Glutamatergic neuron (in vitro differentiated cells): ENCODE measurements at regions not wholly inside any gene's neighbourhood (a gene's known extent, or its start where the extent isn't known, plus 50 kb on each side); places are given as distances from the start of the nearest gene placed in this dataset.

Experiments
- DNase-seq: peaks from one replicate; pipeline ENCODE4 v3.0.0; 2022
- H3K27ac Mint-ChIP-seq: one replicate; pipeline ENCODE4 v1.8.0; 2020; ENCODE audit warnings: mild to moderate bottlenecking, mixed read lengths, inconsistent platforms; ENCODE audit not compliant: unreplicated experiment
- H3K27me3 Mint-ChIP-seq: one replicate; pipeline ENCODE4 v1.8.0; 2020; ENCODE audit warnings: mild to moderate bottlenecking, moderate library complexity, mixed read lengths, inconsistent platforms; ENCODE audit not compliant: unreplicated experiment
- H3K36me3 Mint-ChIP-seq: one replicate; pipeline ENCODE4 v1.8.0; 2020; ENCODE audit warnings: mild to moderate bottlenecking, mixed read lengths, inconsistent platforms; ENCODE audit not compliant: unreplicated experiment
- H3K4me1 Mint-ChIP-seq: one replicate; pipeline ENCODE4 v1.8.0; 2020; ENCODE audit warnings: mild to moderate bottlenecking, low read depth, mixed read lengths, inconsistent platforms; ENCODE audit not compliant: unreplicated experiment
- H3K4me3 Mint-ChIP-seq: one replicate; pipeline ENCODE4 v1.8.0; 2020; ENCODE audit warnings: mild to moderate bottlenecking, mixed read lengths, inconsistent platforms; ENCODE audit not compliant: unreplicated experiment
- H3K9me3 Mint-ChIP-seq: one replicate; pipeline ENCODE4 v1.8.0; 2020; ENCODE audit warnings: mild to moderate bottlenecking, moderate library complexity, mixed read lengths, inconsistent platforms; ENCODE audit not compliant: unreplicated experiment
- TF ChIP-seq, protein P1 (sequence below): fragments of 200-600 bp; sonication (generic); IDR thresholded peaks from one replicate; pipeline ENCODE4 v1.5.0; 2021; ENCODE audit not compliant: partially characterized antibody, unreplicated experiment

DNA sequence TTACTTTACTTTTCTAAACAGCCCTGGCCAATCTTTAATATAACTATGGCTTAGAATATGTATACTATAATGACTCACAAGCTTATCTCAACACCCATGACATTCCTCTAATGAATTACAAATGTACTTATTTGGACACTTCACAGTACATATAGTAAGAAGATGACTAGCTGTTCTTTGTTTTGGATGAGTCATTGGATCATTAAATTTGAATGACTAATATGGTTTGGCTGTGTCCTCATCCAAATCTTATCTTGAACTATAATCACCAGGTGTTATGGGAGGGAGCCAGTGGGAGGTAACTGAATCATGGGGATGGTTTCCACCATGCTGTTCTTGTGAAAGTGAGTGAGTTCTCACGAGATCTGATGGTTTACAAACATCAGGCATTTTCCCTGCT is 807.5 kb upstream of the SORCS1 start:
- H3K27me3 Mint-ChIP-seq, result no peaks in the 10 kb centered on the region
- no peak overlapping the region for H3K27ac Mint-ChIP-seq
- H3K36me3 Mint-ChIP-seq, result no peaks in the 10 kb centered on the region
- H3K4me1 Mint-ChIP-seq, result no peaks in the 10 kb centered on the region
- no peak for DNase-seq
- H3K4me3 Mint-ChIP-seq, result no peak overlapping the region
- H3K9me3 Mint-ChIP-seq, result peaks cover 1% of the 10 kb centered on the region
- TF ChIP-seq, protein P1, sequence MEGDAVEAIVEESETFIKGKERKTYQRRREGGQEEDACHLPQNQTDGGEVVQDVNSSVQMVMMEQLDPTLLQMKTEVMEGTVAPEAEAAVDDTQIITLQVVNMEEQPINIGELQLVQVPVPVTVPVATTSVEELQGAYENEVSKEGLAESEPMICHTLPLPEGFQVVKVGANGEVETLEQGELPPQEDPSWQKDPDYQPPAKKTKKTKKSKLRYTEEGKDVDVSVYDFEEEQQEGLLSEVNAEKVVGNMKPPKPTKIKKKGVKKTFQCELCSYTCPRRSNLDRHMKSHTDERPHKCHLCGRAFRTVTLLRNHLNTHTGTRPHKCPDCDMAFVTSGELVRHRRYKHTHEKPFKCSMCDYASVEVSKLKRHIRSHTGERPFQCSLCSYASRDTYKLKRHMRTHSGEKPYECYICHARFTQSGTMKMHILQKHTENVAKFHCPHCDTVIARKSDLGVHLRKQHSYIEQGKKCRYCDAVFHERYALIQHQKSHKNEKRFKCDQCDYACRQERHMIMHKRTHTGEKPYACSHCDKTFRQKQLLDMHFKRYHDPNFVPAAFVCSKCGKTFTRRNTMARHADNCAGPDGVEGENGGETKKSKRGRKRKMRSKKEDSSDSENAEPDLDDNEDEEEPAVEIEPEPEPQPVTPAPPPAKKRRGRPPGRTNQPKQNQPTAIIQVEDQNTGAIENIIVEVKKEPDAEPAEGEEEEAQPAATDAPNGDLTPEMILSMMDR, result no peak

DNA sequence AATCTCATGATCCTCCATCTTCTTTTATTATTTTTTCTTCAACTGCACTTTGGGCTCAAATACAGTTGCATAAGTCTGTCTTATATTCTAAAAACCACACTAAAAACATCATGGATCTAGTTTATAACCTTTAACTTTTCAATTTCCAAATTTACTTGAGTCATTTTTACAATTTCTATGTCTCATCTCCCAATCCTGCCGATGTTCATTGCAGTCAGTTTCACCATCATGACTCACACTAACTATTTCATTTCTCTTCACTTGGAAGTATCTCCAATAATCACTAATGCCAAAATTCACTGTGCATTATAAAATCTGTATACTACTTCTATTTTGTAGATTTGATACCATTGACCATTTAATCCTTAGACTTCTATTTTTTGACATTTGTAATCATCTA is 806.9 kb upstream of the SORCS1 start:
- Mint-ChIP-seq H3K9me3 (peaks cover 1% of the 10 kb centered on the region), H3K27me3 (no peaks in the 10 kb centered on the region), H3K27ac (no peak overlapping the region), H3K36me3 (no peaks in the 10 kb centered on the region), H3K4me3 (no peak overlapping the region), H3K4me1 (no peaks in the 10 kb centered on the region)
- TF ChIP-seq, protein P1, result no peak
- DNase-seq, result no peak

DNA sequence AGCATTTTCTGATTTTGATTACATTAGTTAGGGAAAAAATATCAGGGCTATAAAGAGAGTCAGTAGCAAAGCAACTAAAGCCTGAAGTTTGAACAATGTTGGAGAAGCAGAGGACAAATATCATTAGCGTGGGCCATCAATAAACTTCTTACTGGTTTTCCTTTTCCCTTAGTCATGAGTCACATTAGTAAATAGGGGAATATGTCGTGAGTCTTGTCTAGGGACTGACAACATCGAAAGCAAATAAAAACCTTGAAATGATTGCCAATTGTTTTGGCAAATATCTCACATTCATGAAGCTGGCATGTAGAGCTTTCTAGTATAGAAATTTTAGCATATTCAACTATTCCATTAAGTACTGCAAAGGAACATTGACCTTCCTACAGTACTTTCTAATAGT is 806.0 kb upstream of the SORCS1 start:
- no peak overlapping the region for H3K27ac Mint-ChIP-seq
- H3K36me3 Mint-ChIP-seq, result no peaks in the 10 kb centered on the region
- H3K4me3 Mint-ChIP-seq, result no peak overlapping the region
- H3K4me1 Mint-ChIP-seq, result no peaks in the 10 kb centered on the region
- H3K27me3 Mint-ChIP-seq, result no peaks in the 10 kb centered on the region
- no peak for DNase-seq
- H3K9me3 Mint-ChIP-seq, result peaks cover 1% of the 10 kb centered on the region
- TF ChIP-seq, protein P1, result no peak

- no peak overlapping the region for H3K4me3 Mint-ChIP-seq
- peaks cover 1% of the 10 kb centered on the region for H3K9me3 Mint-ChIP-seq
- TF ChIP-seq, protein P1, result no peak
- H3K27ac Mint-ChIP-seq, result no peak overlapping the region
- H3K27me3 Mint-ChIP-seq, result no peaks in the 10 kb centered on the region
- H3K4me1 Mint-ChIP-seq, result no peaks in the 10 kb centered on the region
- DNase-seq, result no peak
- no peaks in the 10 kb centered on the region for H3K36me3 Mint-ChIP-seq
These were observed 805.4 kb upstream of the SORCS1 start for GRCh38 chr10:107969936-107970335.

- Mint-ChIP-seq H3K4me1 (no peaks in the 10 kb centered on the region), H3K4me3 (no peak overlapping the region), H3K27me3 (no peaks in the 10 kb centered on the region), H3K36me3 (no peaks in the 10 kb centered on the region), H3K27ac (no peak overlapping the region), H3K9me3 (no peaks in the 10 kb centered on the region)
- TF ChIP-seq, protein P1, result no peak
- DNase-seq, result no peak
These were observed 802.3 kb upstream of the SORCS1 start for GRCh38 chr10:107966826-107967225.
